ENCODE measurements at regions not wholly inside any gene's neighbourhood (a gene's known extent, or its start where the extent isn't known, plus 50 kb on each side); places are given as distances from the start of the nearest gene placed in this dataset.

- TF ChIP-seq RERE (CRISPR knock-in tag; IDR thresholded peaks at IDR 0.05; ENCODE audit: low read depth) (peak; percentile 30; the same call in 1 of the 2 replicates), TRIM22 (IDR thresholded peaks at IDR 0.05) (no peak), ZBTB1 (CRISPR knock-in tag; IDR thresholded peaks at IDR 0.05; ENCODE audit: borderline replicate concordance) (no peak), ISL2 (CRISPR knock-in tag; IDR thresholded peaks at IDR 0.05) (no peak), PRPF4 (IDR thresholded peaks at IDR 0.05; ENCODE audit: low read depth, low read length, poor library complexity, severe bottlenecking) (no peak), FOXO1 (CRISPR knock-in tag; IDR thresholded peaks at IDR 0.05) (peak; percentile 59; the same call in 1 of the 2 replicates), ZNF543 (CRISPR knock-in tag; IDR thresholded peaks at IDR 0.05) (no peak), ZNF407 (CRISPR knock-in tag; IDR thresholded peaks at IDR 0.05; ENCODE audit: not compliant biosample characterization) (no peak)
Observed at GRCh38 chr3:124520970-124521369, 209.3 kb upstream of the UMPS start (continued).

Measured in HepG2 (cell line).